ENCODE measurements at regions not wholly inside any gene's neighbourhood (a gene's known extent, or its start where the extent isn't known, plus 50 kb on each side); places are given as distances from the start of the nearest gene placed in this dataset.
"Not testable (repeated sequence)": the region's sequence is repeated elsewhere in the genome, so short reads cannot be mapped to it uniquely, and the experiment has no call there.

DNA sequence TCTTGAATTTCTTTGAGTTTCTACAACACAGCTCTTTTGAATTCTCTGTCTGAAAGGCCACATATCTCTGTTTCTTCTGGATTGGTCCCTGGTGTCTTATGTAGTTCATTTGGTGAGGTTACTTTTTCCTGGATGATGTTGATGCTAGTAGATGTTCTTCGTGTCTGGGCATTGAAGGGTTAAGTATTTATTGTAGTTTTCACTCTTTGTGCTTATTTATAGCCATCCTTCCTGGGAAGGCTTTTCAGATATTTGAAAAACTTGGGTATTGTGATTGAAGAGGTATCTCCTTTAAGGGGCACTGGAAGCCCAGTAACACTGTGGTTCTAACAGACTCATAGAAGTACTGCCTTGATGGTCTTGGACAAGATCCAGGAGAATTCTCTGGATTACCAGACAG lies 338.5 kb upstream of the SPRY2 start:
- DNase-seq, result no peak
- WGBS, 2 donors, result 81 to 86% methylated on average over 1 of the region's 1 CpG
- H3K27ac ChIP-seq, result no peak overlapping the region
- H3K9me3 ChIP-seq, result peaks cover 0 to 5% (median 2%) of the 10 kb centered on the region in 4 donors
- ATAC-seq (ENCODE audit: low FRiP score in 2 of 2), result no peak
- no peaks in the 10 kb centered on the region for H3K4me1 ChIP-seq
- no peaks in the 10 kb centered on the region for H3K36me3 ChIP-seq
- H3K27me3 ChIP-seq, result no peaks in the 10 kb centered on the region
- no peak overlapping the region for H3K4me3 ChIP-seq
- no peak for TF ChIP-seq POLR2AphosphoS5 (IDR thresholded peaks at IDR 0.05)
- TF ChIP-seq EP300 (IDR thresholded peaks at IDR 0.05), result no peak
- TF ChIP-seq, protein P1, sequence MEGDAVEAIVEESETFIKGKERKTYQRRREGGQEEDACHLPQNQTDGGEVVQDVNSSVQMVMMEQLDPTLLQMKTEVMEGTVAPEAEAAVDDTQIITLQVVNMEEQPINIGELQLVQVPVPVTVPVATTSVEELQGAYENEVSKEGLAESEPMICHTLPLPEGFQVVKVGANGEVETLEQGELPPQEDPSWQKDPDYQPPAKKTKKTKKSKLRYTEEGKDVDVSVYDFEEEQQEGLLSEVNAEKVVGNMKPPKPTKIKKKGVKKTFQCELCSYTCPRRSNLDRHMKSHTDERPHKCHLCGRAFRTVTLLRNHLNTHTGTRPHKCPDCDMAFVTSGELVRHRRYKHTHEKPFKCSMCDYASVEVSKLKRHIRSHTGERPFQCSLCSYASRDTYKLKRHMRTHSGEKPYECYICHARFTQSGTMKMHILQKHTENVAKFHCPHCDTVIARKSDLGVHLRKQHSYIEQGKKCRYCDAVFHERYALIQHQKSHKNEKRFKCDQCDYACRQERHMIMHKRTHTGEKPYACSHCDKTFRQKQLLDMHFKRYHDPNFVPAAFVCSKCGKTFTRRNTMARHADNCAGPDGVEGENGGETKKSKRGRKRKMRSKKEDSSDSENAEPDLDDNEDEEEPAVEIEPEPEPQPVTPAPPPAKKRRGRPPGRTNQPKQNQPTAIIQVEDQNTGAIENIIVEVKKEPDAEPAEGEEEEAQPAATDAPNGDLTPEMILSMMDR (IDR thresholded peaks at IDR 0.05), result no peak
- no peak for TF ChIP-seq POLR2A (IDR thresholded peaks at IDR 0.05)

DNA sequence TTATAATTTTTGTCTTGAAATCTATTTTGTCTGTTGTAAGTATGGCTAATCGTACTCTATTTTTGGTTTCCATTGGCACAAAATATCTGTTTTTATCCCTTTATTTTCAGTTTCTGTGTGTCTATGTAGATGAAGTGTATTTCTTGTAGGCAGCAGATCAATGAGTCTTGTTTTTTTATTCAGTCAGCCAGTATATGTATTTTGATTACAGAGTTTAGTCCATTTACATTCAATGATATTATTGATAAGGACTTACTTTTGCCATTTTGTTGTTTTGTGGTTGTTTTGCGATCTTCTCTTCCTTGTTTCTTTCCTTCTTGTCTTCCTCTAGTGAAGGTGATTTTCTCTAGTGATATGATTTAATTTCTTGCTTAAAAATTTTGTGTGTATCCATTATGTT lies 336.3 kb upstream of the SPRY2 start:
- H3K9me3 ChIP-seq, result peaks cover 0 to 5% (median 2%) of the 10 kb centered on the region in 4 donors
- DNase-seq (no peak), ATAC-seq (ENCODE audit: low FRiP score in 2 of 2) (no peak)
- no peaks in the 10 kb centered on the region for H3K36me3 ChIP-seq
- 89 to 94% methylated on average over 2 of the region's 2 CpGs for WGBS, 2 donors
- no peak overlapping the region for H3K4me3 ChIP-seq
- H3K4me1 ChIP-seq, result no peaks in the 10 kb centered on the region
- TF ChIP-seq EP300 (IDR thresholded peaks at IDR 0.05) (no peak), POLR2AphosphoS5 (IDR thresholded peaks at IDR 0.05) (no peak), POLR2A (IDR thresholded peaks at IDR 0.05) (no peak)
- TF ChIP-seq, protein P1 (IDR thresholded peaks at IDR 0.05), result no peak
- H3K27me3 ChIP-seq, result no peaks in the 10 kb centered on the region
- H3K27ac ChIP-seq, result no peak overlapping the region

DNA sequence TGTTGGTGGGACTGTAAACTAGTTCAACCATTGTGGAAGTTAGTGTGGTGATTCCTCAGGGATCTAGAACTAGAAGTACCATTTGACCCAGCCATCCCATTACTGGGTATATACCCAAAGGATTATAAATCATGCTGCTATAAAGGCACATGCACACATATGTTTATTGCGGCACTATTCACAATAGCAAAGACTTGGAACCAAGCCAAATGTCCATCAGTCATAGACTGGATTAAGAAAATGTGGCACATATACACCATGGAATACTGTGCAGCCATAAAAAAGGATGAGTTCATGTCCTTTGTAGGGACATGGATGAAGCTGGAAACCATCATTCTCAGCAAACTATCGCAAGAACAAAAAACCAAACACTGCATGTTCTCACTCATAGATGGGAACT lies 334.5 kb upstream of the SPRY2 start:
- H3K4me3 ChIP-seq; H3K4me1 ChIP-seq; H3K27ac ChIP-seq; H3K27me3 ChIP-seq; ATAC-seq (ENCODE audit: low FRiP score in 2 of 2); H3K9me3 ChIP-seq; DNase-seq; H3K36me3 ChIP-seq: not testable (repeated sequence)
- WGBS, 2 donors, result 50 to 61% methylated on average over 2 of the region's 2 CpGs

DNA sequence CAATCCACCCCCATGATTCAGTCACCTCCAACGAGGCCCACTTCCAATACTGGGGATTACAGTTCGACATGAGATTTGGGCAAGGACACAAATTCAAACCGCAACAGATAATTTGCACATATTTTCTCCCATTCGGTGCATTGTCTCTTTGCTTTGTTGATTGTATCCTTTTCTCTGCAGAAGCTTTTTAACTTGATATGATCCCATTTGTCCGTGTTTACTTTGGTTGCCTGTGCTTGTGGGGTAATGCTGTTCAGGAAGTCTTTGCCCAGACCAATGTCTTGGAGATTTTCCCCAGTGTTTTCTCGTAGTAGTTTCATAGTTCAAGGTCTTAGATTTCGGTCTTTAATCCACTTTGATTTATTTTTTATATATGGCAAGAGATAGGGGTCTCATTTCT lies 330.8 kb upstream of the SPRY2 start:
- H3K4me1 ChIP-seq, result no peaks in the 10 kb centered on the region
- no peak overlapping the region for H3K4me3 ChIP-seq
- H3K27me3 ChIP-seq, result no peaks in the 10 kb centered on the region
- no peaks in the 10 kb centered on the region for H3K36me3 ChIP-seq
- no peak overlapping the region for H3K27ac ChIP-seq
- WGBS, 2 donors, result 86 to 87% methylated on average over 7 of the region's 7 CpGs
- TF ChIP-seq POLR2A (IDR thresholded peaks at IDR 0.05) (no peak), EP300 (IDR thresholded peaks at IDR 0.05) (no peak), POLR2AphosphoS5 (IDR thresholded peaks at IDR 0.05) (no peak)
- TF ChIP-seq, protein P1 (IDR thresholded peaks at IDR 0.05), result no peak
- ATAC-seq (ENCODE audit: low FRiP score in 2 of 2) (no peak), DNase-seq (no peak)
- no peaks in the 10 kb centered on the region for H3K9me3 ChIP-seq

DNA sequence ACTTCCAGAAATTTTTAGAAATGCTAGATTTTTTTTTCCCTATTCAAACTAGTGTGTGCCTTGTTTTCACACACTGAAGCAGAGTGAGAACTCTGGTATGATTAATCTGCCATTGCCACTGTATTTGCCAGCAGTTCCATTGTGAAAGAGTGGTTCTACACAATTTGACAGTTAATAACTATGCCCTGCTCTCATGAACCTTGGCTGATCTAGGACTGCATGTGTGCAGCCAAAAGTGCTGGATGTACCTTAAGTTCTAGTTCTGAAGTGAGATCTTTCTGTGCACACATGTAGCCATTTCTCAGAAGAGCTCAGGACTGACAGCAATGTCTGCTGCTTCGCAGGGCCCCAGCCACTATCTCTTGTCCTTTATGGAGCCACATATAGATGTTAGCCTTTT lies 328.2 kb upstream of the SPRY2 start:
- Histone ChIP-seq H3K9me3 (no peaks in the 10 kb centered on the region), H3K4me1 (no peaks in the 10 kb centered on the region), H3K27me3 (no peaks in the 10 kb centered on the region), H3K4me3 (no peak overlapping the region), H3K27ac (no peak overlapping the region), H3K36me3 (no peaks in the 10 kb centered on the region)
- DNase-seq, result no peak
- no peak for ATAC-seq (ENCODE audit: low FRiP score in 2 of 2)
- TF ChIP-seq POLR2AphosphoS5 (IDR thresholded peaks at IDR 0.05) (no peak), POLR2A (IDR thresholded peaks at IDR 0.05) (no peak)
- TF ChIP-seq, protein P1 (IDR thresholded peaks at IDR 0.05), result no peak
- WGBS, 2 donors, result 94 to 100% methylated on average over 1 of the region's 1 CpG

All from upper lobe of left lung (tissue), 6 donors.